Stimulated activated naive B cell treated with anti-CD40 and anti-IgM and Interleukin-4, amounts not matched to agents 10 μg/mL and 1 μg/mL and 100 μg/mL, for 72 hours (primary cell): ENCODE measurements at regions not wholly inside any gene's neighbourhood (a gene's known extent, or its start where the extent isn't known, plus 50 kb on each side); places are given as distances from the start of the nearest gene placed in this dataset.
A peak's percentile ranks its signal among the peaks of the same experiment; 100 is the strongest.

Experiments
- ATAC-seq, 2 donors: fragments of 150-1000 bp; cut with Tn5 transposase; replicated peaks; 2 replicates each; pipeline ENCODE4 v1.10.0; 2021; ENCODE audit warnings: moderate library complexity in 1 of 2
- DNase-seq: peaks from one replicate; pipeline ENCODE4 v3.0.0; 2021
- H3K27ac Mint-ChIP-seq: one replicate; pipeline ENCODE4 v1.8.0; 2022; ENCODE audit warnings: mild to moderate bottlenecking, mixed read lengths
- H3K27me3 Mint-ChIP-seq, 2 donors: one replicate each; pipeline ENCODE4 v1.8.0; 2022; ENCODE audit warnings: mixed read lengths in 2 of 2
- H3K36me3 Mint-ChIP-seq, 2 donors: one replicate each; pipeline ENCODE4 v1.8.0; 2022; ENCODE audit warnings: mixed read lengths in 2 of 2, mild to moderate bottlenecking in 1 of 2
- H3K4me1 Mint-ChIP-seq, 2 donors: one replicate each; pipeline ENCODE4 v1.8.0; 2022; ENCODE audit warnings: mixed read lengths in 2 of 2, mild to moderate bottlenecking in 1 of 2
- H3K4me3 Mint-ChIP-seq, 2 donors: one replicate each; pipeline ENCODE4 v1.8.0; 2022; ENCODE audit warnings: mild to moderate bottlenecking in 2 of 2, mixed read lengths in 2 of 2, moderate library complexity in 1 of 2
- H3K9me3 Mint-ChIP-seq, 2 donors: one replicate each; pipeline ENCODE4 v1.8.0; 2022; ENCODE audit warnings: mixed read lengths in 2 of 2, mild to moderate bottlenecking in 1 of 2

DNA sequence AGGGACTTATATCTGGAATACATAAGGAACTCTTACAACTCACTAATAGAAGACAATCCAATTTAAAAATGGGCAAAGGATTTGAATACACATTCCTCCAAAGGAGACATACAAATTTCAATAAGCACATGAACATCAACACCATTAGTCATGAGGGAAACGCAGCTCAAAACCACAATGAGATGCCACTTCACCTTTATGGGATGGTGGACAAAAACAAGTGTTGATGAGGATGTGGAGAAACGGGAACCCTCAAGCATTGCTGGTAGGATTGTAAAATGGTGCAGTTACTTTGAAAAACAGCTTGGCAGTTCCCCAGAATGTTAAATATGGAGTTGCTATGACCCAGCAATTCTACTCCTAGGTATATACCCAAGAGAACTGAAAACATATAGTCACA is 72.7 kb upstream of the IER5L start:
- no peak for ATAC-seq
- no peaks in the 10 kb centered on the region for H3K9me3 Mint-ChIP-seq
- H3K4me3 Mint-ChIP-seq = no peak overlapping the region
- H3K27me3 Mint-ChIP-seq = peaks cover 52 to 64% of the 10 kb centered on the region in 2 donors
- H3K36me3 Mint-ChIP-seq = no peaks in the 10 kb centered on the region
- no peak overlapping the region for H3K27ac Mint-ChIP-seq
- peaks cover 0 to 6% of the 10 kb centered on the region in 2 donors for H3K4me1 Mint-ChIP-seq
- no peak for DNase-seq

DNA sequence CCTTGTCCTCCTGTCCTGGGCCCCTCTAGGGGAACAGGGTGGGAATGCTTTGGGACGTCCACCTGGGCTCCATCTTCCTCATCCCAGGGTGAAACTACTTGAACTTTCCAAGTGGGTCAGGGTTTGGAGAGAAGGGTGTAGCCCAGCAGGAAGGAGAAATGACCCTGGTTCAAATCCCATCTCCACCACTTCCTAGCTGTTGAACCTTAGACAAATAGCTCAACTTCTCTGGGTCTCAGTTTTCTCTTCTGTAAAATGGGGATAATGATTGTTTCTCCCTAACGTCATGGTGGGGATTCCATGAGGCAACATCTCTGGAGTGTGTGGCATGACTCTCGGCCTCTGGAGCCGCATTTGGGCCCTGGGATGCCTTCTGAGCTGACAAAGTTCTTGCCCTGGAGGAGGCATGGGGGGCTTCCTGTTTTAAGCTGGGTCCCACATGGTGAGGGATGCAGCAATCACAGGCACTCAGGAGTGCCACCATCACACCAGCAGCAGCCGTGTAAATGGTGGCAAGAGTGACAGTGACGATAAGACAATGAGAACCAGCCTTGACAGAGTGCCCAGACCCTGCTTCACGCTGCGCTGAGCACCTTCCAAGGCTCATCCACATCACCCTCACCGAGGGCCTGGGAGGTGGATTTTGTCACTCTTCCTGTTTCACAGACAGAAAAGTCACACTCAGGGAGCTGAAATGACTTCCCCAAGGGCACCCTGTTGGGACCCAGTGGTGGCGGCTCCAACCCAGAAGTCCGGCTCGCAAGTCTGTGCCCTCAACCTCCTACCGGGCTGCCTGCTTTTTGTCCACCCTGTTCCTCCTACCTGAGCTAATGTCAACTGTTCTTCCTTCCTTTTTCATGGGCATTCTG is 69.5 kb upstream of the IER5L start:
- Mint-ChIP-seq H3K4me3 (no peak overlapping the region), H3K9me3 (no peaks in the 10 kb centered on the region), H3K27ac (no peak overlapping the region), H3K27me3 (peaks cover 60 to 62% of the 10 kb centered on the region in 2 donors), H3K4me1 (peaks cover 0 to 6% of the 10 kb centered on the region in 2 donors), H3K36me3 (no peaks in the 10 kb centered on the region)
- no peak for DNase-seq
- no peak for ATAC-seq

DNA sequence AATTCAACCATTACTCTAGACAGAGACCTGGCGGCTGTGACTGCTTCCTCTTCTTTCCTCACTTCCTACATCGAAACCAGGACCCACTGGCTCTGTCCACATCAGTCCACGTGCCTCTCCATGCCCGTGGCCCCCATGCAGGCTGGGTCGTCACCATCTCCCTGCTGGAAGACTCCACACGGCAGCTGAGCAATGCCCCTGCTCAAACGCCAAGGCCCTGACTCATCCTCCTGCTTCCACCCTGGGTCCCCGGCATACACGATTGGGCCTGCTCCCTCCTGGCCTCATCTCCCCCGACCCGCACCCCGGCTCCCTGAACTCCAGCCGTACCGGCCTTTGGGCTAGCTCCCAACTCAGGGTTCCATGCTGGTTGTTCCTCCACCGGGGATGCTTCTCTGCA is 67.2 kb upstream of the IER5L start:
- Mint-ChIP-seq H3K27me3 (peaks cover 68% of the 10 kb centered on the region in 2 donors), H3K4me1 (no peaks in the 10 kb centered on the region), H3K9me3 (no peaks in the 10 kb centered on the region), H3K27ac (no peak overlapping the region), H3K4me3 (no peak overlapping the region), H3K36me3 (no peaks in the 10 kb centered on the region)
- ATAC-seq = no peak
- DNase-seq = no peak

DNA sequence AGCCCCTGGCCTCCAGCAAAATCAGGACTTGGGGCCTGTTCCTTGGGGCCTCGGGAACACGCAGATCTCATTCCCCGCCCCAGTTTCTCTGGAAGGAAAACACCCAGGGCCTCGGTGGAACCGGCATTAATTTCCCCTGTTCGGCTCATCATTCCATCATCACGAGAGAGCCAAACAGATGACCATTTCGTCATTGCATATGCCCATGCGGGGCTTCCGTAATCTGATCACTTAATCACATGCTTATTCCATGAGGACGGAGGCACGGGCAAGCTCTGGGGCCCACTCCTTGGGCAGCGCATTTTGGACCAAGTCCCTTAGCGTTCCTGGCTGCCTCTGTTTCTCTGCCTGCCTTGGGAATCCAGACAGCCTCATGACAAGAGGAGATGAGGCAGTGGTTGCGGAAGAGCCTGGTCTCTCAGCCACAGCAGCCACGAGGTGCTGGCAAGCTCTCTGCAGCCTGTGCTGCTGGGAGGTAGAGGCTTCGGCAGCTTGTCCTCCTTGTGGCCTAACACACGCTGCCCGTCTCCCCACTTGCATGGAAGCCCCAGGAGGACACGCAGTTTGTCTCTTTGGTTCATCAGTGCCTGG is 65.0 kb upstream of the IER5L start:
- Mint-ChIP-seq H3K36me3 (no peaks in the 10 kb centered on the region), H3K9me3 (no peaks in the 10 kb centered on the region), H3K27ac (no peak overlapping the region), H3K4me1 (peaks cover 2 to 7% of the 10 kb centered on the region in 2 donors), H3K27me3 (peaks cover 59 to 65% of the 10 kb centered on the region in 2 donors), H3K4me3 (no peak overlapping the region)
- DNase-seq = no peak
- no peak for ATAC-seq

DNA sequence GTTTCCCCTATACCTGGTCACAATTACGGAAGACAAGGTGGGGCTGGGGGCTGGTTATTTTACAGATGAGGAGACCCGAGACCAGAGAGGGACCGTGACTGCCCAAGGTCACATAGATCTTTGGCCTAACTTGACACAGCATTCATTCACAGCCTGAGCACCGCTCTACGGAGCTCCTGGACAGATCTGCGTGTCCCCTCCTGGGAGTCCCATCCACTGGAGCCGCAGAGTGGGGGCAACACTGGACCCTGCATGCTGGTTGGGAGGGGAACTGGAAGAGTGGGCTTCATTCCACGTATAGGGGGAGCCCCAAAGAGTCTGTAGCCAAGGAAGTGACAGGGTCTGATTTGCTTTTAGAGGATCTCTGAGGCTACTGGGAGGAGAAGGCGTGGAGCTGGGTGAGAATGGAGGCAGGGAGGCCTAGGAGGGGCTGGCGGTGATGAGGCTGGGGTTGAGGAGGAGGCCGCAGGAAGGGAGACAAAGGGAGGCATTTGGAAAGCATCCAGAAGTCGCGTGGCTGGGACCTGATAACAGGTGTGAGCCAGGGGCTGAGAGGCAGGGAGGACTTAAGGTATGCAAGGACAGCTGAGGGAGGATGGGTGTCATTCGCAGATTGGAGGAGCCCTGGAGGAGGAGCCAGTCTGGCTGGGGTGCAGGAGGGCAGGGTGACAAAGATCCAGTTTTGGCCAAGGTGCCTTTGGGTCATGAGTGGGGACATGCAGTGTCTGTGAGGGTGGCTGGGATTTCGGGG is 64.3 kb upstream of the IER5L start:
- H3K4me1 Mint-ChIP-seq = peaks cover 7 to 14% of the 10 kb centered on the region in 2 donors
- no peak for DNase-seq
- H3K27ac Mint-ChIP-seq = no peak overlapping the region
- peaks cover 59 to 61% of the 10 kb centered on the region in 2 donors for H3K27me3 Mint-ChIP-seq
- no peak for ATAC-seq
- H3K9me3 Mint-ChIP-seq = no peaks in the 10 kb centered on the region
- no peaks in the 10 kb centered on the region for H3K36me3 Mint-ChIP-seq
- no peak overlapping the region for H3K4me3 Mint-ChIP-seq

DNA sequence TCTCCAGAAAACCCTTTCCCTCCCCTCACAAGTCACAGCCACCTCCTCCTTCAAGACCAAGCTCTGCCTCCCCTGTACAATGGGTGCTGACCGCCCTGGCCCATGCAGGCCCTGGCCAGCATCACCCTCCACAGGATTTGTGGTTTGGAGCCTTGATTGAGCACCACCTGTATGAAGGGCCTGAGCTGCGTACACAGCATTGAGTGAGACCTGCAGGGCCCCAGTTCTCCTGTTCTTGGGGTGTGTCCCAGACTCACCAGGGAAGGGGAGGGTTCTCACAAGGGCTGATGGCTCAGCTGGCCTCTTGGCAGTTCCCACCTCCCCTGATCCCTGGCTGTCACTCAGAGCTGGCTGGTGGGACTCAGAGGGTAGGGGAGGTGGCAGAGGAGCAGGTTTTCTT is 63.7 kb upstream of the IER5L start:
- ATAC-seq (no peak), DNase-seq (no peak)
- no peak overlapping the region for H3K27ac Mint-ChIP-seq
- H3K9me3 Mint-ChIP-seq = no peaks in the 10 kb centered on the region
- peaks cover 13 to 21% of the 10 kb centered on the region in 2 donors for H3K4me1 Mint-ChIP-seq
- H3K36me3 Mint-ChIP-seq = no peaks in the 10 kb centered on the region
- H3K27me3 Mint-ChIP-seq = peaks cover 54 to 57% of the 10 kb centered on the region in 2 donors
- no peak overlapping the region for H3K4me3 Mint-ChIP-seq

DNA sequence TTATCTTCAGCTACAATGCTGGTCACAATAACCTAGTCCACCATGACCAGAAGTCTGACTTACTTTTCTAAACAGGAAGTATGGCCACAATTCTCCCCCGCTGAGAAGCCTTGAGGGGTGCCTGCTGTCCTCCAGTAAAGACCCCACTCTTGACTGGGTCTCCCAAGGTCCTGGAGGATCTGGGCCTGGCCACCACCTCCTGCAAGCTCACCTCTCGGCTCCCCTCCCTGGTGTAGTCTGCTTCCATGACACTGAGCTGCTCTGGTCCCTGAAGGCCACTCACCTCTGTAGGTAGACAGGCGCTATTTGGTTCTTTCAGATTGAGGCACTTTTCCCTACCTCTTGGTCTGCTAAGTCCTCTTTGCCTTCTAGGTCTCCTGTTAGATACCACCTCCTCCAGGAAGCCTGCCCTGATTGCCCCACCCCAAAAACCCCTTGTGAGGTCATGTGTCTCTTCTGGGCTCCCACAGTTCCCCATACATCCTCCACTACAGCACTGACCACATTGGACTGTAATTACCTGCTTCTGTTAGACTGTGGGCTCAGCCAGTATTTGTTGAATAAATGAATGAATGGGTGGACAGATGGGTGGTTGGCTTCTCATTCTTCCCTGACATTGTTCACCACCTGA is 62.6 kb upstream of the IER5L start:
- Mint-ChIP-seq H3K36me3 (no peaks in the 10 kb centered on the region), H3K4me3 (no peak overlapping the region), H3K27me3 (peaks cover 51 to 52% of the 10 kb centered on the region in 2 donors), H3K9me3 (no peaks in the 10 kb centered on the region), H3K27ac (no peak overlapping the region), H3K4me1 (peaks cover 20 to 31% of the 10 kb centered on the region in 2 donors)
- DNase-seq = no peak
- no peak for ATAC-seq

DNA sequence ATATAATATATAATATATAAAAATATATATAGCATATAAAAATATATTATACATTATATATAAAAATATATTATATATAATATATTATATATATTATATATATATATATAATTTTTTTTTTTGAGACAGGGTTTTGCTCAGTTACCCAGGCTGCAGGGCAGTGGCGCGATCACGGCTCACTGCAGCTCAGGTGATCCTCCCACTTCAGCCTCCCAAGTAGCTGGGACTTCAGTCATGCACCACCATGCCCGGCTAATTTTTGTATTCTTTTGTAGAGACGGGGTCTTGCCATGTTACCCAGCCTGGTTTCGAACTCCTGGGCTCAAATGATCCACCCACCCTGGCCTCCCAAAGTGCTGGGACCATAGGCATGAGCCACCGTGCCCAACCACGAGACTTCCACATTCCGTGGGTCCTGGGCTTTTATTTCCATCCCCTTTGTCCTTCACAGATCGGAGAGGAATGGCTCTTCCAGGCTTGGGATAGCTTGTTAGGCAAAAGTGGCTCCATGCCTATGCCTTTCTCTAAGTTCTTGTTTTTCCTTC is 62.0 kb upstream of the IER5L start:
- Mint-ChIP-seq H3K4me1 (peaks cover 21 to 37% of the 10 kb centered on the region in 2 donors), H3K27me3 (peaks cover 52% of the 10 kb centered on the region in 2 donors), H3K9me3 (no peaks in the 10 kb centered on the region), H3K27ac (no peak overlapping the region), H3K36me3 (no peaks in the 10 kb centered on the region), H3K4me3 (no peak overlapping the region)
- ATAC-seq (no peak), DNase-seq (no peak)

DNA sequence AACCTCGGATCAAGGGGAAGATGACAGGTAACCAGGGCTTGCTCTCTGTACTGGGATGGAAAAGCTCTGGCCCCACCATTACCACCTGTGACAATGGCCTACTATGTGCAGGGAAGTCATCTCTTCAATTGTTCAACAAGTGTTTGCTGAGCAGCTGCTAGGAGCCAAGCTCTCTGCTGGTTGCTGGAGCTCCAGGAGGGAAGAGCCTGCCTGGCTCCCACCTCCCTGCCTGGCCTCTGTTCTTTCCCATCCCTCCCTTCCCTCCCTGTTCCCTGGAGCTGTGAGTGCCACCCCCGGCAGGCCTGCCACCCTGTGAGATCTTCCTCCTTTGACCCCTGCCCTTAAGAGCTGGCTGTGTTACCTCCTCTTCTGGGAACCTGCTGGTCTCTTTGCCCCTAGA is 59.7 kb upstream of the IER5L start:
- Mint-ChIP-seq H3K36me3 (peaks cover 6% of the 10 kb centered on the region in 2 donors), H3K4me3 (peak overlapping the region in 1 of 2 donors; percentile 28), H3K9me3 (peaks cover 6 to 12% of the 10 kb centered on the region in 2 donors), H3K4me1 (peaks cover 21 to 44% of the 10 kb centered on the region in 2 donors), H3K27me3 (peaks cover 46 to 52% of the 10 kb centered on the region in 2 donors), H3K27ac (no peak overlapping the region)
- DNase-seq (no peak), ATAC-seq (no peak)

DNA sequence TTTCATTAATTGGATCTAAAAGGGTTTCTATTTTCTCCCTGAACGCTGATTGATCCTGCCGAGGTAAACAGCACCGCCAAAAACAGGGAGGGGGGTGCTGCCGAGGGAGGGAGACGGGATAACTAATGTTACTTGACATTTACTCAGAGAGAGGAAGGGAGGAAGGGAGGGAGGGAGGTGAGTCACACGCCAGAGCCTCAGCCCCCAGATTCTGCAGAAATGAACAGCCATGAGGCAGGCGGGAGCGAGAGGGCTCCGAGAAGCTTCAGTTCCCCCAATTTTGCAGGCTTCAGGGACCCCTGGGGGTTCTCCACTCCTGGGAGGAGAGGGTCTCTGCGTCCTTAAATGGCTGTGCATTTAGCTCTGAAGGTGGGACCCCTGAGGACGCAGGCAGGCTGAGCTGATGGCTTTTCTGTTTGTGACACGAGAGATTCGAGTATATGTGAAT is 59.1 kb upstream of the IER5L start:
- Mint-ChIP-seq H3K27me3 (peaks cover 46 to 52% of the 10 kb centered on the region in 2 donors), H3K36me3 (peaks cover 9 to 10% of the 10 kb centered on the region in 2 donors), H3K4me3 (peak overlapping the region; percentile 66 to 74), H3K27ac (no peak overlapping the region), H3K4me1 (peaks cover 22 to 44% of the 10 kb centered on the region in 2 donors), H3K9me3 (peaks cover 11 to 18% of the 10 kb centered on the region in 2 donors)
- DNase-seq (no peak), ATAC-seq (peak; percentile 82 to 85)

DNA sequence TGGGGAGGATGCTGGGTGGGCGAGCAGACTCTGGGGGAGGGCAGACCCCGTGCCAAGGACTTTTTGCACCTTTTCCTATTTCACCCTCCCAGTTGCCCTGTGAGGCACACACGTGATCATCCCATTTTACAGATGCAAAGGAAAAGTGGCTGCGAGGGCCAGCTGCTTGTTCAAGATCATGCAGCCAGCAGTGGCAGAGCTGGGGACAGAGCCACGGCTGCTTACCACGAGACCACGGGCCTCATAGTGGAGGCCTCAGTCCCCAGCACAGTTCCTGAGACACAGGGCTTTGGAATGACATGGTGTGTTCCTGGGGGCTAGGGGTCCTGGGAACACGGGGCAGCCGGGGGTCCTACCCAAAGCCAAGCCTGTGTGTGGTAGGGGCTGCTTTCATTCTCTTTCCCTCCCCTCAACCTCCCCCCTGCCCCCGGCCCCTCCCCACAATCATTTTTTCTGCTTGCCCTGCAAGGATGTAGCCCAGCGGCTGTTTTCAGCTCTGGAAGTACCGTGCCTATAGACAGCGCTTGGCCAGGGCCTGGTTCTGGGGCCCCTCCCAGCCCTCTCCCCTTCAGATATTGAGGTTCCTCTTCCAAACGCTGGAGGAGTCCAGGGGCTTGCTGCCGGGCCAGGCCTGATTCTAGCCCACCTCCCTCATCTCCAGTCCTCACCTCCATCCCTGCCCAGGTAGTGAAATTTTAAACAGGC is 58.5 kb upstream of the IER5L start:
- Mint-ChIP-seq H3K4me3 (peak overlapping the region; percentile 66 to 74), H3K4me1 (peaks cover 22 to 44% of the 10 kb centered on the region in 2 donors), H3K36me3 (peaks cover 9 to 10% of the 10 kb centered on the region in 2 donors), H3K27ac (no peak overlapping the region), H3K27me3 (peaks cover 46 to 52% of the 10 kb centered on the region in 2 donors), H3K9me3 (peaks cover 11 to 18% of the 10 kb centered on the region in 2 donors)
- DNase-seq (no peak), ATAC-seq (peak; percentile 33 to 36)

DNA sequence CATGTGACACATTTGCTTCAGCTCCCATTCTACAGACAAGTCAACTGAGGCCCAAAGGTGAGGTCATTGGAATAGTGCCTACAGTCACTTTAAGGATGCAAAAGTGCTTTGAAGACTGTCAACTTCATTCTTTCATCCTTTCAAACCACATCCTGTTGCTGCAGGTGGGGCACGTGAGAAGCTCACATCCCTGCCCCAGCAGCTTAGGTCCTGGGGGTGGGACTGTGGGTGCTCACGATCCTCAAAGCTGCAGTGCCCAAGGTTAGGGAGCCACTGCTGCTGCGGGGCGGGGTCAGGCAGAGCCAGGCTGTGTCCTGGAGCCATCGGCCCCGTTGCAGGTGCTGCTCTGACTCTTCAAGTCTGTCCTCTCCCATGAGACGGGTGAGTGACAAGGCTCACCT is 57.9 kb upstream of the IER5L start:
- H3K27ac Mint-ChIP-seq = no peak overlapping the region
- peaks cover 41 to 47% of the 10 kb centered on the region in 2 donors for H3K27me3 Mint-ChIP-seq
- peaks cover 9 to 10% of the 10 kb centered on the region in 2 donors for H3K36me3 Mint-ChIP-seq
- peaks cover 11 to 18% of the 10 kb centered on the region in 2 donors for H3K9me3 Mint-ChIP-seq
- H3K4me3 Mint-ChIP-seq = no peak overlapping the region
- DNase-seq (no peak), ATAC-seq (peak; percentile 41 to 51)
- H3K4me1 Mint-ChIP-seq = peaks cover 22 to 44% of the 10 kb centered on the region in 2 donors
